ENCODE measurements at regions not wholly inside any gene's neighbourhood (a gene's known extent, or its start where the extent isn't known, plus 50 kb on each side); places are given as distances from the start of the nearest gene placed in this dataset.

GRCh38 chr9:107842530-107842929 is 353.0 kb upstream of the KLF4 start:
- Histone ChIP-seq H3K4me3 (no peak overlapping the region), H3K27ac (no peak overlapping the region), H3K9me3 (ENCODE audit: low read depth) (no peaks in the 10 kb centered on the region), H3K27me3 (peaks cover 30% of the 10 kb centered on the region), H3K4me1 (ENCODE audit: low read depth) (no peaks in the 10 kb centered on the region), H3K36me3 (no peaks in the 10 kb centered on the region)
- TF ChIP-seq CTCF (IDR thresholded peaks at IDR 0.05; ENCODE audit: low read depth, low read length), result no peak
- DNase-seq (ENCODE audit: low read depth in 1 of 2, low spot score in 1 of 2), result no peak

GRCh38 chr9:107841076-107841475 is 351.5 kb upstream of the KLF4 start:
- TF ChIP-seq CTCF (IDR thresholded peaks at IDR 0.05; ENCODE audit: low read depth, low read length), result no peak
- H3K4me3 ChIP-seq, result no peak overlapping the region
- no peak overlapping the region for H3K27ac ChIP-seq
- H3K27me3 ChIP-seq, result peaks cover 36% of the 10 kb centered on the region
- no peak for DNase-seq (ENCODE audit: low read depth in 1 of 2, low spot score in 1 of 2)
- no peaks in the 10 kb centered on the region for H3K36me3 ChIP-seq
- no peaks in the 10 kb centered on the region for H3K4me1 ChIP-seq (ENCODE audit: low read depth)
- no peaks in the 10 kb centered on the region for H3K9me3 ChIP-seq (ENCODE audit: low read depth)

GRCh38 chr9:107839371-107839770 is 349.8 kb upstream of the KLF4 start:
- Histone ChIP-seq H3K36me3 (no peaks in the 10 kb centered on the region), H3K27me3 (peaks cover 51% of the 10 kb centered on the region)
- no peak for TF ChIP-seq CTCF (IDR thresholded peaks at IDR 0.05; ENCODE audit: low read depth, low read length)

GRCh38 chr9:107838766-107839165 is 349.2 kb upstream of the KLF4 start:
- peaks cover 57% of the 10 kb centered on the region for H3K27me3 ChIP-seq
- TF ChIP-seq CTCF (IDR thresholded peaks at IDR 0.05; ENCODE audit: low read depth, low read length), result no peak
- no peaks in the 10 kb centered on the region for H3K4me1 ChIP-seq (ENCODE audit: low read depth)

More at GRCh38 chr9:107839371-107839770, 349.8 kb upstream of the KLF4 start:
- Histone ChIP-seq H3K4me1 (ENCODE audit: low read depth) (no peaks in the 10 kb centered on the region), H3K27ac (no peak overlapping the region), H3K9me3 (ENCODE audit: low read depth) (no peaks in the 10 kb centered on the region), H3K4me3 (no peak overlapping the region)
- DNase-seq (ENCODE audit: low read depth in 1 of 2, low spot score in 1 of 2), result no peak

GRCh38 chr9:107836300-107836699 is 346.7 kb upstream of the KLF4 start:
- no peaks in the 10 kb centered on the region for H3K9me3 ChIP-seq (ENCODE audit: low read depth)
- H3K36me3 ChIP-seq, result no peaks in the 10 kb centered on the region
- H3K27me3 ChIP-seq, result peaks cover 62% of the 10 kb centered on the region
- no peak for TF ChIP-seq CTCF (IDR thresholded peaks at IDR 0.05; ENCODE audit: low read depth, low read length)
- H3K27ac ChIP-seq, result no peak overlapping the region
- no peak for DNase-seq (ENCODE audit: low read depth in 1 of 2, low spot score in 1 of 2)
- H3K4me1 ChIP-seq (ENCODE audit: low read depth), result no peaks in the 10 kb centered on the region
- no peak overlapping the region for H3K4me3 ChIP-seq

More at GRCh38 chr9:107838766-107839165, 349.2 kb upstream of the KLF4 start:
- H3K4me3 ChIP-seq, result no peak overlapping the region
- H3K36me3 ChIP-seq, result no peaks in the 10 kb centered on the region
- DNase-seq (ENCODE audit: low read depth in 1 of 2, low spot score in 1 of 2), result no peak
- no peaks in the 10 kb centered on the region for H3K9me3 ChIP-seq (ENCODE audit: low read depth)
- H3K27ac ChIP-seq, result no peak overlapping the region

- Histone ChIP-seq H3K27me3 (peaks cover 62% of the 10 kb centered on the region), H3K4me3 (no peak overlapping the region), H3K4me1 (ENCODE audit: low read depth) (no peaks in the 10 kb centered on the region), H3K36me3 (no peaks in the 10 kb centered on the region), H3K27ac (no peak overlapping the region), H3K9me3 (ENCODE audit: low read depth) (no peaks in the 10 kb centered on the region)
- DNase-seq (ENCODE audit: low read depth in 1 of 2, low spot score in 1 of 2), result no peak
- TF ChIP-seq CTCF (IDR thresholded peaks at IDR 0.05; ENCODE audit: low read depth, low read length), result no peak
Observed at GRCh38 chr9:107833295-107833694, 343.7 kb upstream of the KLF4 start.
